Fibroblast of skin of abdomen (primary cell): ENCODE measurements at regions not wholly inside any gene's neighbourhood (a gene's known extent, or its start where the extent isn't known, plus 50 kb on each side); places are given as distances from the start of the nearest gene placed in this dataset.

Experiments used
- DNase-seq: peaks from one replicate; pipeline ENCODE4 v3.0.0-alpha.2; 2013

DNA sequence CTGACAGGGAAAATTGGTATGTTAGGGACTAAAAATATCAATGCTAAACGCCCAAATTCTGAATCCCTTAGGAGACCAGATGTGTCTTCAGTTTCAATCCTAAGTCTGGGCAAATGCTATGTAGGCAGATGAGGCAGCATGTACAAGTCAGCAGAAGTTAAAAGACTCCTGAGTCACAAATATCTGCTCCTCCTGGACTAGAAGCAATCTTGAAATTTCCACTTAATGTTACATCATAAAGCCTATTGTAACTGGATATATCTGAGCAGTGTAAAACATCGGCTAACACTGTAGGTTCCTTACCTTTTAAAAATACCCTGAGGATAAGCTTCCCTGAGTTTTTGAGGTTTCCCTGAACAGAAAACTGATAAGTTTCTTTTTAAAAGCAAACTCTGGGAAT, 1087.6 kb upstream of the PIK3C3 start:
- peak; percentile 94 for DNase-seq

DNA sequence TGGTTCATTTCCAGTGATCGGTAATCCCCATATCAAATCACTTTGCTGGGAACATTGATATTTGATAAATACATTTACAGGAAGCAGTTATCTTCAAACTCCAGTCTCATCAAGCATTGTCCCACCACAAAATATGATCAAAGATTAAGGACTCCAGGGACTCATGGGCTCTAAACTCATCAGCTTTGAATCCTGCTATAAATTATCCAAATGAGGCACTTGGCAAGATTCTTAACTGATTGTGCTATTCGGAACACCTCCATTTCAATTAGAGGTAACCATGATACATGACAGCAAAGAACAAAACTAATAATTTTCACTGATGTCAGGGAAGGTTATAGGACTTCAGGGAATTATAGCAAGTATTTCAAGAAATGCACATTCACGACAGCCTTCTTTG, 1088.1 kb upstream of the PIK3C3 start:
- peak; percentile 64 for DNase-seq

DNA sequence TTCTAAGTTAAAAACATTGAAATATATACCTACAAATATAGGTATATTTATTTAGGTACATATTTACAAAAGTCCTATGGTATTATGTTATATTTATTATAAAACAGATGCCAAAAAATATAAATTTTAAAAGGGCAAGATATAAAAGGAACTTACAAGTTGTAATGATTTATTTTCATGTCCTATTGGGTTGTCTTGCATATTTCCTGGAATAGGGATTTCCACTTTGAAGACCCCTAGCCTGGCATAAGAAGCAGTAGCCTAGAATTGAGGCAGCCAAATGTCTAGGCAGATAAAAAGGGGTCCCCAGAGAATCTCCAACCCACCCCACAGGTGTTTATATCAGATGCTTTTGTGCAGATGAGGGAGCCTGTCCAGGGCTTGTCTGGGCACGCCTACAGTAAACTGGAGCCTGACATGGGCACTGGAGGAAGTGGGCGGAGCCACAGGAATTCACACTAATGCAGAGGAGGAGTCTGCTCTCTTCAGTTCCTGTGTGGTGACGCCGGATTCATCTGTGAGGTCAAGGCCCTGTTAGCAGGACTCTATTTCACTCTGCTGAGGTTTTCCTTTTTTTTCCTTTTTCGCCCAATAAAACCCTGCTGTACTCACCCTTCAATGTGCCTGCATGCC, 1088.9 kb upstream of the PIK3C3 start:
- DNase-seq, result peak; percentile 31

- DNase-seq, result peak; percentile 45
Observed at GRCh38 chr18:40864846-40865245, 1090.2 kb upstream of the PIK3C3 start.

GRCh38 chr18:40863801-40864200, 1091.2 kb upstream of the PIK3C3 start:
- DNase-seq, result no peak

DNA sequence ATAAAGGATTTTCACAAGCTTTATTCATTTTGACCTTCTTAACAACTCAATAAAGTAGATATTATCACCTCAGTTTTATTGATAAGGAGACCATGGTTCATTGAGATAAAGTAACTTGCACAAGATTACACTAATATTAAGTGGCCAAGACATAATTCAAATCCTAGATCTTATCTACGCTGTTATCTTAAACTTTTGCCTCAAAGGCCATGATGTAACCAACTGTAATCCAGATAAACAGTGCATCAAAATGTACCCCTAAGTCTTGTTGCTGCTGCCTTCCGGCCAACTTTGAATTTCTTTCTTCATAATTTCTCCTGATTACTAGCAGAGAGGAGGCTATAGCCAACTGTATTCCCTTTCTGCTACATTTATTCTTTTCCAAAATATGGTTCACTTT, 1094.8 kb upstream of the PIK3C3 start:
- no peak for DNase-seq

DNA sequence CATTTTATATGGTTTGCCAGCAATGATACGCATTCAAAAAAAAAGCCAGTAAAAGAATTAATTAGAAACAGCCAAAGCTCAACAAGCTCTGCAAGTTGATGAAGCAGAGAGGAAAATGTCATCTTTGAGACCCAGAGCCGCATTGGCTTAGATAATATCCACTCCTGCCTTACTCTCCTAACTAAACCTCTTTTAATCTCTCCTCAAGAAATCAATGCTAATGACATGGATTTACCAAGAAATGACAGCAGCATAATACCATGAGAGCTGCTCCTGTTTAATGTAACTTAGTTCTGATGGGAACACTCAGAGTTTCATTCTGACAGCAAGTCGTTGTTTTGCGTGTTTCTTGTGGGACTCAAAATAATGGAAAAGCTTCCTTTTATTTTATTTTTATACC, 1099.4 kb upstream of the PIK3C3 start:
- DNase-seq, result no peak

DNA sequence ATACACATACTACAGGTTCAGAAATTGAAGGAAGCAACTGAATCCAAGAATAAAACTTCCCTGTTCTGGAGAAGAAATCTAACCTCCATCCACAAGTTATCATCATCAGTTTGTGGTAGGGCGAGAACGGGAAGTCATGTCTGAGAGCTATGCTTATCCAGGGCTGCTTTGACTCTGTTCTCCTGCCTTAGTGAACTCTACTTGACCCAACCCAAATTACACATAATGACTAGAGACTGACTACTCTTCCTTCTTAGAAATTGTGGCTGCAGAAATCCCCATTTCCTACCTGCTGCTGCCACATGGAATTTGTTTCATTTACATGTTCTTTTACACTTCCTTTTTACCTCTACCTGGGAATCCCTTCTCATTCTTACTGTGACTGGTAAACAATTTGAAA, 1102.6 kb upstream of the PIK3C3 start:
- DNase-seq, result no peak

- DNase-seq, result peak; percentile 34
Observed at GRCh38 chr18:40851014-40851429, 1104.0 kb upstream of the PIK3C3 start.

DNA sequence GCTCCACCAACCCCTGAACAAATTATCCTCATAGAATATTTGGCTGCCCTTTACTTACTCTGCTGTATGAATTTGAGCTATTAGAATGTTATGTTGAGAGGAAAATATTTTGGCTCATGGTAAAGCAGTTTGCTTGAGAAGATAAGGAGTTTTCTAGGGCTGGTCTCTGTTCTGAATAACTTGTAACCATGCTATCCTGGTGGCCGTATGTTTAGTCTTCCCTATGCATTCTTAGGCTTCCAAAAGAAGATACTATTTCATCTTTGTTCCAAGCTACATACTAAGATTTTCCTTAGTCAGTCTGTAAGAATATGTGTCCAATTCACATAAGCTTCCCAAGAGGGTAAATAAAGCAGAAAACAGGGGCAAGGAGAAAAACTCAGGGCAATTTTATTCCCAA, 1105.1 kb upstream of the PIK3C3 start:
- peak; percentile 19 for DNase-seq

- DNase-seq, result peak; percentile 83
Observed at GRCh38 chr18:40841467-40841866, 1113.6 kb upstream of the PIK3C3 start.

DNA sequence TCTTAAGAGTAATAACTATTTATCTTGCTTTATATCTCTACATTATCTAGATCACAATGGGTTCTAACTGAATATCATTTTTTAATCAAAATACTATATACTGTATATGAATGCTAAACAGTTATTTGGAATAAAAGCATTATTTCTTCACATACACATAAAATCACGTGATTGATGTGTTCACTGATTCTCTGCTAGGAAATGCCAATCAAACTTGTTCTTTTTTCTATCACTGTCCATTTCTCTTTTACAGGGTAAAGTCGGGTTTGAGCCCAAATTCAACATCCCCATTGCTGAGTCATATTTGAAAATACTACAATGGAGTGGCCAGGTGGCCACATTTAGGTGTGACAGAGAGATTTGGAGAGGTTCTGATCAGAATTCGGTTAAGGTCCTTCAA, 1114.0 kb upstream of the PIK3C3 start:
- no peak for DNase-seq

DNA sequence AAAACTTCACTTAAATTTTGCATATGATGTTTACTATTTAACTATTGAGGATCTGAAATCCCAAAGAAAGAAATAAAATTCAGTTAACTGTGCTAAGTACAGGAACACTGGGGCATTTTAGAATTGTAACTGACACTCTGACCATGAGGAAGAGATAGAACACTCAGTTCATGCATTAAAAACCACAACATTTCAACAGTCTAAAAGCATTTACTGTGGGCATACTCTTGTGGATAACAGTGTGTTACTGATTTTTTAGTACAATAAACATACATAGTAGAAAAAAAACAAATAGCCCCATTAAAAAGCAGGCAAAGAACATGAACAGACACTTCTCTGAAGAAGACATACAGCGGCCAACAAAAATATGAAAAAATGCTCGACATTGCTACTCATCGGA, 1122.7 kb upstream of the PIK3C3 start:
- DNase-seq, result no peak

- no peak for DNase-seq
Observed at GRCh38 chr18:40824291-40824690, 1130.7 kb upstream of the PIK3C3 start.

- no peak for DNase-seq
Observed at GRCh38 chr18:40821596-40822243, 1133.3 kb upstream of the PIK3C3 start.

GRCh38 chr18:40812981-40813515, 1142.0 kb upstream of the PIK3C3 start:
- peak; percentile 16 for DNase-seq

DNA sequence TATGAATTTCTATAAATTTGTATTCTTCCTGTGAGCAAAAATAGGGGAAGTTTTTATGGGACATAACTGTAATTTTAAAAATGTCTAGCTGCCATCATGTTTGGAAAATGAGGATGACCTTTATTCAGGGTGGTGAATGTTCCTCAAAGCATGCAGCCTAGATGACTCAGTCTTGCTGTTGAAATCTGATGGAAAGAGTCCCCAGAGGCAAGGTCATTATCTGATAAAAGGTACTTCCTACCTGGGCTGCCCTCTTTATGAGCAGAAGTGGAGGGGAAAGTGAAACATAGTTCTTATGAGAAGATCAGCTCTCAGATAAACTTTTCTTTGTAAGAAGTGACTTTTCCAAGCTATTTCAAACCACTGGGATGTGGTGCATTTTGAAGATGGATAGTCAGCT, 1144.7 kb upstream of the PIK3C3 start:
- peak; percentile 23 for DNase-seq

GRCh38 chr18:40789286-40789685, 1165.7 kb upstream of the PIK3C3 start:
- DNase-seq, result no peak

- DNase-seq, result no peak
Observed at GRCh38 chr18:40782453-40783130, 1172.4 kb upstream of the PIK3C3 start.

DNA sequence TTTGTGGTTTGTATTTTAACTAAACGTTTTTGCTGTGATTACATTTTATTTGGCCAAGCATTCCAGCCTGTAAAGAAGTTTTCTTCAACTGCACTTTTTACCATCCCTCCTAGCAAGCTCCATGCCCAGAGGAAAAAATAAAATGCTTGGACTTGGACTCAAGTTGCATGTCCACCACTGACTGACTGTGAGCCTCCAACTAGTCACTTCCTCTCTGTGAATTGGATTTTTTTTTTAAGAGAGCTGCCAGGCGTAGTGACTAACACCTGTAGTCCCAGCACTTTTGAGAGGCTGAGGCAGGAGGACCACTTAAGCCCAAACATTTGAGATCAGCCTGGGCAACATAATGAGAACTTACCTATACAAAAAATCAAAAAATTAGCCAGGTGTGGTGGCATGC, 1185.2 kb upstream of the PIK3C3 start:
- DNase-seq, result no peak

GRCh38 chr18:40760251-40760650, 1194.8 kb upstream of the PIK3C3 start:
- DNase-seq, result no peak

GRCh38 chr18:40754477-40754876, 1200.6 kb upstream of the PIK3C3 start:
- no peak for DNase-seq

DNA sequence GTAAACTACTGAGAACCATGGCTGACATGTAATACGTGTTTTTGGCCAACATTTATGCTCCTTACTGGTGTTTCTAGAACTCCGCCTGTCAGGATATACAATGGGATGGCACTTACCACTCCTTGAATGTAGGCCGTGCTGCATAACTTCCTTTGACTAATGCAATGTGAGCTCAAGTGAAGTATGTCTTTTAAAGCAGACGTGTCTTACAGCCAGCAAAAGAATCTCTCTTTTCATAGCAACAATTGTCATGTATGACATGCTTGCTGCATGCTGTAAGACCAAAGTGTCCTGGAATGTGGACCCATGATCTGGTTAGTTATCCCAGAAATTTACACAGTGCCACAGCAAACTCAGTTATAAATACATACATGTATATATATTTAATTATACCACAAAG, 1202.7 kb upstream of the PIK3C3 start:
- DNase-seq, result no peak

DNA sequence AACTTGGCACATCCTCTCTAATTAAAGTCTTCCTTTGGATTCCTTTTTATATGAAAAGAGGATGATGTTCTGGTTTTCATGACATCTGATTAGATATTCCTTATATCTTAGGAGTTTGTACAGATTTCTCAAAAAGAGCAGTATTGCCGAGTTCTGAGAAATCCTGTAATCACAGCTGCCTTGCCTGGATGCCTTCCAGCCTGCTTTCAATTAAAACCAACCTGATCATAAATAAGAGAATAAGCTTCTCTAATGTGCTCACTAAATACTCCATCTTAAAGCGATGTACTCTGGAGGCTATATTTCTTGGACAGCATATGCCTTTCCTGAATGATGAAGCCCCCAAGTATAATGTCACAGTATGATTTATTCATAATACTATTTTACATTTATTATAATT, 1203.8 kb upstream of the PIK3C3 start:
- no peak for DNase-seq
